Keratinocyte (primary cell): ENCODE measurements at regions not wholly inside any gene's neighbourhood (a gene's known extent, or its start where the extent isn't known, plus 50 kb on each side); places are given as distances from the start of the nearest gene placed in this dataset.

ENCODE experiments used
- DNase-seq: peaks from one replicate; pipeline ENCODE4 v3.0.0-alpha.2; 2011; ENCODE audit warnings: low read depth, missing footprints, low spot score
- FAIRE-seq: peaks from 2 replicates; lab custom pipeline; 2011; peaks lifted over from hg19 to GRCh38; lab: Jason Lieb, UNC
- H2AFZ ChIP-seq: 2 replicates; pipeline ENCODE4 v1.6.0; 2012; ENCODE audit warnings: low read length, control low read depth, inconsistent platforms; ENCODE audit not compliant: control insufficient read depth
- H3K27ac ChIP-seq: 2 replicates; pipeline ENCODE4 v1.5.1; 2011; ENCODE audit warnings: low read length; ENCODE audit not compliant: control insufficient read depth, insufficient read depth
- H3K27me3 ChIP-seq: 3 replicates; pipeline ENCODE4 v1.6.0; 2011; ENCODE audit warnings: low read length; ENCODE audit not compliant: control insufficient read depth, insufficient read depth; ENCODE audit errors: extremely low read depth
- H3K36me3 ChIP-seq, 2 experiments: 2 replicates in 1 of 2; 3 replicates in 1 of 2; pipeline ENCODE4 v1.5.1; 2011; ENCODE audit warnings: low read length in 2 of 2, mild to moderate bottlenecking in 1 of 2; ENCODE audit not compliant: control insufficient read depth in 2 of 2, insufficient read depth in 2 of 2; ENCODE audit errors: extremely low read depth in 1 of 2
- H3K4me1 ChIP-seq: 3 replicates; pipeline ENCODE4 v1.5.1; 2011; ENCODE audit warnings: low read length; ENCODE audit not compliant: control insufficient read depth, insufficient read depth; ENCODE audit errors: extremely low read depth
- H3K4me2 ChIP-seq: 3 replicates; pipeline ENCODE4 v1.6.0; 2011; ENCODE audit warnings: low read depth, low read length; ENCODE audit not compliant: control insufficient read depth, insufficient read depth; ENCODE audit errors: extremely low read depth
- H3K4me3 ChIP-seq, 3 experiments: fragments of 200-600 bp in 1 of 3; sonication (generic) in 1 of 3; 2 replicates in 2 of 3; 3 replicates in 1 of 3; pipeline ENCODE4 v1.5.1; 2011 to 2016; ENCODE audit warnings: low read length in 3 of 3, mild to moderate bottlenecking in 3 of 3, control low read depth in 2 of 3, inconsistent platforms in 1 of 3, low read depth in 1 of 3, mixed read lengths in 1 of 3, mixed run types in 1 of 3, moderate library complexity in 1 of 3; ENCODE audit not compliant: control insufficient read depth in 2 of 3, insufficient read depth in 2 of 3; ENCODE audit errors: extremely low read depth in 1 of 3
- H3K79me2 ChIP-seq: 2 replicates; pipeline ENCODE4 v1.6.0; 2012; ENCODE audit warnings: low read length; ENCODE audit not compliant: control insufficient read depth, insufficient read depth
- H3K9ac ChIP-seq: 3 replicates; pipeline ENCODE4 v1.6.0; 2011; ENCODE audit warnings: low read length; ENCODE audit not compliant: control insufficient read depth, insufficient read depth; ENCODE audit errors: extremely low read depth
- H3K9me1 ChIP-seq: 3 replicates; pipeline ENCODE4 v1.6.0; 2011; ENCODE audit warnings: low read length; ENCODE audit not compliant: control insufficient read depth, insufficient read depth; ENCODE audit errors: extremely low read depth
- H3K9me3 ChIP-seq: 2 replicates; pipeline ENCODE4 v1.5.1; 2012; ENCODE audit warnings: low read depth, low read length; ENCODE audit not compliant: control insufficient read depth
- H4K20me1 ChIP-seq: 3 replicates; pipeline ENCODE4 v1.6.0; 2011; ENCODE audit warnings: low read length; ENCODE audit not compliant: control insufficient read depth, insufficient read depth; ENCODE audit errors: extremely low read depth
- CTCF ChIP-seq, 3 experiments: IDR thresholded peaks in 1 of 3; conservative IDR thresholded peaks in 1 of 3; optimal IDR thresholded peaks in 1 of 3; 2 replicates in 2 of 3; 3 replicates in 1 of 3; pipeline versions ENCODE3 to v1.5.1; 2011; ENCODE audit warnings: low read length in 3 of 3, mild to moderate bottlenecking in 3 of 3, moderate library complexity in 2 of 3, control low read depth in 1 of 3, inconsistent platforms in 1 of 3; ENCODE audit not compliant: insufficient read depth in 2 of 3; ENCODE audit errors: extremely low read depth in 1 of 3
- EZH2 ChIP-seq: IDR thresholded peaks from one replicate; pipeline ENCODE4 v1.6.1; 2012; ENCODE audit warnings: inconsistent platforms, mild to moderate bottlenecking, low read length, moderate library complexity
- dilution Hi-C: fragments of 300-500 bp; cut with MboI; formaldehyde crosslinking; loops from one replicate; pipeline ENCODE4 v1.7.0; 2020; ENCODE audit warnings: low sequenced_read_pairs; ENCODE audit not compliant: extremely low pct_ligation_motif_present

DNA sequence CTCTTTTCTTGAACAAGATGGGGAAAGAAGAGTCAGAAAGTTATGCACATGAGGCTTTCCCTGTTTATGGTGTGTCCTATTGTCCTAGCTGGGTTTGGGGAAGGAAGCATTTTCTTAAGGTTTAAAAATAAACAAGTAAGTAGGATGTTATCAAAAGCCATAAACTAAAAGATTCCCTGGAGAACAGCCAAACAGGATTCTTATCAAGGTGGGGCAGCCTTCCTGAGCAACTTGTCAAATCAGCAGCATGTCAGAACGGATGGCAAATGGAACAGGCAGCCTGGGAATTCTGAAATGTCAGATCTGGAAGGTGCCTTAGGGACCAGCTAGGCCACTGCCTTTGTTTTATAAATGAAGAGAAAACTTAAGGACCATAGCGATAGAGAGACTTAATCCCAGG is 152.2 kb upstream of the RGS6 start:
- Histone ChIP-seq H3K9me3 (no peaks in the 10 kb centered on the region), H3K4me3 (no peak overlapping the region), H4K20me1 (no peaks in the 10 kb centered on the region), H3K27me3 (no peaks in the 10 kb centered on the region), H3K27ac (no peak overlapping the region), H3K36me3 (no peaks in the 10 kb centered on the region), H3K4me2 (no peak overlapping the region), H3K9me1 (no peaks in the 10 kb centered on the region), H2AFZ (no peak overlapping the region), H3K9ac (no peak overlapping the region), H3K4me1 (peaks cover 4% of the 10 kb centered on the region), H3K79me2 (no peaks in the 10 kb centered on the region)
- TF ChIP-seq EZH2 (no peak), CTCF (optimal IDR thresholded peaks at IDR 0.05 in 1 of 3, IDR thresholded peaks at IDR 0.05 in 1 of 3, conservative IDR thresholded peaks at IDR 0.05 in 1 of 3; ENCODE audit: extremely low read depth in 1 of 3, insufficient read depth in 2 of 3, low read length in 3 of 3) (no peak)
- dilution Hi-C loops: no loop called here
- FAIRE-seq (no peak), DNase-seq (no peak)

GRCh38 chr14:71780822-71781221 is 151.4 kb upstream of the RGS6 start:
- no peaks in the 10 kb centered on the region for H3K9me1 ChIP-seq
- no peaks in the 10 kb centered on the region for H3K79me2 ChIP-seq
- H2AFZ ChIP-seq: no peak overlapping the region
- TF ChIP-seq EZH2 (no peak), CTCF (optimal IDR thresholded peaks at IDR 0.05 in 1 of 3, IDR thresholded peaks at IDR 0.05 in 1 of 3, conservative IDR thresholded peaks at IDR 0.05 in 1 of 3; ENCODE audit: extremely low read depth in 1 of 3, insufficient read depth in 2 of 3, low read length in 3 of 3) (no peak)
- H4K20me1 ChIP-seq: no peaks in the 10 kb centered on the region
- no peak for FAIRE-seq
- H3K4me2 ChIP-seq: no peak overlapping the region
- H3K9me3 ChIP-seq: no peaks in the 10 kb centered on the region
- H3K9ac ChIP-seq: no peak overlapping the region
- no peak overlapping the region for H3K4me3 ChIP-seq
- H3K4me1 ChIP-seq: peaks cover 4% of the 10 kb centered on the region
- no peak overlapping the region for H3K27ac ChIP-seq
- dilution Hi-C loops: no loop called here
- H3K27me3 ChIP-seq: no peaks in the 10 kb centered on the region
- no peaks in the 10 kb centered on the region for H3K36me3 ChIP-seq
- DNase-seq: no peak
